ENCODE measurements at regions not wholly inside any gene's neighbourhood (a gene's known extent, or its start where the extent isn't known, plus 50 kb on each side); places are given as distances from the start of the nearest gene placed in this dataset.
"Not testable (repeated sequence)": the region's sequence is repeated elsewhere in the genome, so short reads cannot be mapped to it uniquely, and the experiment has no call there.

- DNase-seq: no peak
Measured at GRCh38 chr18:79596446-79597175, 83.0 kb upstream of the CTDP1 start.

- no peak for DNase-seq
Measured at GRCh38 chr18:79597176-79597830, 82.3 kb upstream of the CTDP1 start.

GRCh38 chr18:79597831-79598632, 81.6 kb upstream of the CTDP1 start:
- no peak for DNase-seq

- DNase-seq: no peak
Measured at GRCh38 chr18:79598633-79599175, 80.9 kb upstream of the CTDP1 start.

- no peak for DNase-seq
Measured at GRCh38 chr18:79599441-79599931, 80.1 kb upstream of the CTDP1 start.

- no peak for DNase-seq
Measured at GRCh38 chr18:79600141-79600540, 79.5 kb upstream of the CTDP1 start.

- no peak for DNase-seq
Measured at GRCh38 chr18:79600596-79600995, 79.0 kb upstream of the CTDP1 start.

- DNase-seq: no peak
Measured at GRCh38 chr18:79601234-79601633, 78.4 kb upstream of the CTDP1 start.

- DNase-seq: no peak
Measured at GRCh38 chr18:79603321-79604204, 76.0 kb upstream of the CTDP1 start.

GRCh38 chr18:79604205-79604912, 75.2 kb upstream of the CTDP1 start:
- no peak for DNase-seq

- DNase-seq: no peak
Measured at GRCh38 chr18:79604913-79605880, 74.4 kb upstream of the CTDP1 start.

GRCh38 chr18:79606071-79606470, 73.5 kb upstream of the CTDP1 start:
- DNase-seq: not testable (repeated sequence)

GRCh38 chr18:79606621-79607331, 72.8 kb upstream of the CTDP1 start:
- no peak for DNase-seq

- DNase-seq: no peak
Measured at GRCh38 chr18:79607361-79607952, 72.1 kb upstream of the CTDP1 start.

GRCh38 chr18:79608069-79608468, 71.5 kb upstream of the CTDP1 start:
- no peak for DNase-seq

GRCh38 chr18:79608535-79608934, 71.1 kb upstream of the CTDP1 start:
- DNase-seq: no peak

- no peak for DNase-seq
Measured at GRCh38 chr18:79608999-79609461, 70.6 kb upstream of the CTDP1 start.

- DNase-seq: no peak
Measured at GRCh38 chr18:79609841-79610281, 69.7 kb upstream of the CTDP1 start.

GRCh38 chr18:79610461-79611039, 69.1 kb upstream of the CTDP1 start:
- DNase-seq: no peak
